ENCODE measurements at regions not wholly inside any gene's neighbourhood (a gene's known extent, or its start where the extent isn't known, plus 50 kb on each side); places are given as distances from the start of the nearest gene placed in this dataset.

DNA sequence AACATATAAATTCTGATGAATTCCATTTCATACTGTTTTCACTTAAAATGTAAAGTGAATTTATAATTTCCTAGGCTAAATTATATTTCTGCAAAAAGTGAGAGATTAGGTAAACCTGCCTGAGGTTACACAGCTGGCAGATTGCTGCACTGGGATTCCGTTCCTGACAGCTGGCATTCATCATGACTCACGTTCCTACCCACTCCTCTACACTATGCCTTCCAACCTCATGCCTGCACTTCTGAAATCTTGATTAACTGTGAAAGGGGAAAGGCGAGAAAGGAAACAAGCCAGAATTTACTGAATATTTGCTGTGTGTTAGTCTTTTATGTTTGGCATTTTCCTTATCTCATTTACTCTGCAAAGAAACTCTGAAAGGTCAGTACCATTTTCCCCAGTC lies 73.3 kb upstream of the MON1B start:
- no peak for DNase-seq (ENCODE audit: extremely low read depth, low read depth)

DNA sequence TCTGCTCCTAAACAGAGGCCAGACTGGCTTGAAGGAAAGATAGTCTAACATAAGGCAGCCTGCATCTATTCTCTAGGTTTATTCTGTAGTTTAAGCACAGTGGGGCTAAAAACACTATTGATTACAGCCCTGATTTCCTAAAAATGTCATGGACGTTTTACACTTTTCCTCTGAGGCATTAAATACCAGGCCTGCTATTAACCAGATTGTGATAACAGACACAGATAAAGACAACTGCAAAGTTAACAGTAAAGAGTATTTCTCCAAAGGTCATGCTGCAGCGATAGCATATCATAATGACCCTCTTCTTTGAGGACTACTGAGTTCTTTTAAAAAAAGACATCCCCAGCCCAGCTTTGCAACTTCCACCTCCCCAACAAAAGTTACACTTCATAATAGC lies 59.6 kb upstream of the MON1B start:
- no peak for DNase-seq (ENCODE audit: extremely low read depth, low read depth)

DNA sequence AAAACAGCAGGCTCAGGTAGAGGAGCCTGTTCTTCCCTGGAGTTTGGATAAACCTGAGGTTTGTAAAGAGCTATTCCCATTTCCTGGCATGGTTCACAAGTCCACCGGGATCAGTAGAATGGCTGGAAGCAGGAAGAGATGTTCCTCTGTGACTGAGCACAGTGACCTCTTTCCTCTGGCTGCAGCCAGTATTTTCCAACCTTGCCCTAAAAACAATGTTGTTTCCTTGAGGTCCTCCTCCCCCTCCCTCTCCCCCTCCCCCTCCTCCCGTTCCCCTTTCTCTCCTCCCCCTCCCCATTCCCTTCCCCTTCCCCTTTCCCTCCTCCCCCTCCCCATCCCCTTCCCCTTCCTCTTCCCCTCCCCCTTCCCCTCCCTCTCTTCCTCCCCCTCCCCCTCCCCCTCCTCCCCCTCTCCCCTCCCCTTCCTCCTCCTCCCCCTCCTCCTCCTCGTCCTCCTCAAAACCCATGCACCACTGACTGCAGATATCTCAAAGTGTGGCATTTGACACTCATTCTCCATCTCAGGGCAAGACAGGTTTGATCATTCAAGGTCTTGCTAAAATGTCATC lies 58.9 kb upstream of the MON1B start:
- DNase-seq (ENCODE audit: extremely low read depth, low read depth): no peak

DNA sequence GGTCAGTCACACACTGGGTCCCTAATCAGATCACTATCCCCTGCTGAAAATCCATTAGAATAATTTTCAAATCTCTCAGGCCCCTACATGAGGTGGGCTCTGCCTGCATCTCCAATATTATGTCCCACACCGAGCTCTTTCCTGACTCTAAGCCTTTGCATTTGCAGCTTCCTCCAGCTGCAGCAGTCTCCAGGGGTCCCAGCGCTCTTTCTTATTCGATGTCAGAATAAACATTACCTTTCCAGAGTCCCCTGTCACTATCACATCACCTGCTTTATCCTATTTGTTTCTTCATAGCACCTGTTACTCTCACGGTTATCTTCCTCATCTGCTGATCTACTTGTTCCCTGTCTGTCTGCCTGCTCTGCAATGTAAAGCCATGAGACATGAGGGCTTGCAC lies 57.3 kb upstream of the MON1B start:
- DNase-seq (ENCODE audit: extremely low read depth, low read depth): no peak

DNA sequence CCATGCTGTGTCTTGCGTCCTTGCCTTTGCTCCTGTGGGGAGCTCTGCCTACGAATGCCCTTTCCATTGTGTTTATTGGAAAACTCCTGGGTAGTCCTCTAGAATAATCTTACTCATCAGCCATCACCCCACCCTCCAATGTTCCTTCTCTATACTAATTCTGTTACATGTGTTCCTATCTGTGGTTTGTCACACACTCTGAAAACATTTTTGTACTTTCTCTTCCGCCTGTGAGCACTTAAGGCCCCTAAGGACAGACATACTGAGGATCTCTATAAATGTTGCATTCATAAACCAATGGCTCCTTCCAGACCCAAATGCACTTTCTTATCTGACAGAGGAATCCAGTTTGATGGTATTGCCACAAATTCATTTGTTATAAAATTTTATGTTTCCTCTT lies 53.9 kb upstream of the MON1B start:
- DNase-seq (ENCODE audit: extremely low read depth, low read depth): no peak

Small RNA genes in the stretch of these regions (small RNA-seq; reads per million reads assigned to genes)
- gene MIR4719: 0 reads per million in 2 experiments
